ENCODE measurements at regions not wholly inside any gene's neighbourhood (a gene's known extent, or its start where the extent isn't known, plus 50 kb on each side); places are given as distances from the start of the nearest gene placed in this dataset.
"Not testable (repeated sequence)": the region's sequence is repeated elsewhere in the genome, so short reads cannot be mapped to it uniquely, and the experiment has no call there.

DNA sequence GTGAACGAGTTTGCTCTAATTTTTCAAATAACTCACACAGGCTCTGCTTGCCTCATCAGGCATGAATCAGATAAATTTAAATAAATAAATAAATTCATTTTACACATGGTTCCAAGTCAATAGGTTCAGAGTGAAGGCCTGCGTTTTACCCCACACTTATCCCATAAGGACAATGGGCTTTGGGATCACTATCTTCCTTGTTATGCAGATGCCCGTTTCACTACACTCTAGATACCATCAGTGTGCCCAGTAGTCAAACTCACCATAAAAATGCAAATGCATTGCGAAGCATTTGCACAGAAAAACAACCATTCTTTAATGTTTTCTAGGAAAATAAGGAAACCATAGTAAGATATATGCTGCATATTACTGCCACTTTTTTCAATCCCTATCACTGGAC lies 155.9 kb upstream of the CCDC196 start:
- no peak for DNase-seq (ENCODE audit: low spot score)
- Mint-ChIP-seq H3K27ac (ENCODE audit: unreplicated experiment) (no peak overlapping the region), H3K4me1 (ENCODE audit: low read depth) (no peaks in the 10 kb centered on the region), H3K36me3 (ENCODE audit: low read depth) (no peaks in the 10 kb centered on the region), H3K4me3 (ENCODE audit: unreplicated experiment) (no peak overlapping the region), H3K27me3 (ENCODE audit: low read depth) (peaks cover 6% of the 10 kb centered on the region), H3K9me3 (ENCODE audit: low read depth) (peaks cover 3% of the 10 kb centered on the region)
- TF ChIP-seq, protein P1, sequence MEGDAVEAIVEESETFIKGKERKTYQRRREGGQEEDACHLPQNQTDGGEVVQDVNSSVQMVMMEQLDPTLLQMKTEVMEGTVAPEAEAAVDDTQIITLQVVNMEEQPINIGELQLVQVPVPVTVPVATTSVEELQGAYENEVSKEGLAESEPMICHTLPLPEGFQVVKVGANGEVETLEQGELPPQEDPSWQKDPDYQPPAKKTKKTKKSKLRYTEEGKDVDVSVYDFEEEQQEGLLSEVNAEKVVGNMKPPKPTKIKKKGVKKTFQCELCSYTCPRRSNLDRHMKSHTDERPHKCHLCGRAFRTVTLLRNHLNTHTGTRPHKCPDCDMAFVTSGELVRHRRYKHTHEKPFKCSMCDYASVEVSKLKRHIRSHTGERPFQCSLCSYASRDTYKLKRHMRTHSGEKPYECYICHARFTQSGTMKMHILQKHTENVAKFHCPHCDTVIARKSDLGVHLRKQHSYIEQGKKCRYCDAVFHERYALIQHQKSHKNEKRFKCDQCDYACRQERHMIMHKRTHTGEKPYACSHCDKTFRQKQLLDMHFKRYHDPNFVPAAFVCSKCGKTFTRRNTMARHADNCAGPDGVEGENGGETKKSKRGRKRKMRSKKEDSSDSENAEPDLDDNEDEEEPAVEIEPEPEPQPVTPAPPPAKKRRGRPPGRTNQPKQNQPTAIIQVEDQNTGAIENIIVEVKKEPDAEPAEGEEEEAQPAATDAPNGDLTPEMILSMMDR (IDR thresholded peaks at IDR 0.05): no peak

GRCh38 chr14:66330916-66331315 lies 155.3 kb upstream of the CCDC196 start:
- H3K27me3 Mint-ChIP-seq (ENCODE audit: low read depth): peaks cover 3% of the 10 kb centered on the region
- no peak overlapping the region for H3K27ac Mint-ChIP-seq (ENCODE audit: unreplicated experiment)
- peaks cover 10% of the 10 kb centered on the region for H3K9me3 Mint-ChIP-seq (ENCODE audit: low read depth)
- DNase-seq (ENCODE audit: low spot score): no peak
- H3K4me3 Mint-ChIP-seq (ENCODE audit: unreplicated experiment): no peak overlapping the region
- H3K36me3 Mint-ChIP-seq (ENCODE audit: low read depth): no peaks in the 10 kb centered on the region
- TF ChIP-seq, protein P1 (IDR thresholded peaks at IDR 0.05): no peak
- H3K4me1 Mint-ChIP-seq (ENCODE audit: low read depth): no peaks in the 10 kb centered on the region

DNA sequence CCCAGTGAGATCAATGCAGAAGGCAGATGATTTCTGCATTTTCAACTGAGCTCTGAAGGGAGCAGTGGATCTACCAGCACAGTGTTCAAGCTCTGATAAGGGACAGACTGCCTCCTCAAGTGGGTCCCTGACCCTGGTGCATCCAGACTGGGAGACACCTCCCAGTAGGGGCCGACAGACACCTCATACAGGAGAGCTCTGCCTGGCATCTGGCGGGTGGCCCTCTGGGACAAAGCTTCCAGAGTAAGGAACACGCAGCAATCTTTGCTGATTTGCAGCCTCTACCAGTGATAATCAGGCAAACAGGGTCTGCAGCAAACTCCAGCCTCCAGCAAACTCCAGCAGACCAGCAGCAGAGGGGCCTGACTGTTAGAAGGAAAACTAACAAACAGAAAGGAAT lies 152.9 kb upstream of the CCDC196 start:
- not testable (repeated sequence) for H3K36me3 Mint-ChIP-seq (ENCODE audit: low read depth); H3K27ac Mint-ChIP-seq (ENCODE audit: unreplicated experiment); H3K4me3 Mint-ChIP-seq (ENCODE audit: unreplicated experiment); H3K4me1 Mint-ChIP-seq (ENCODE audit: low read depth); H3K27me3 Mint-ChIP-seq (ENCODE audit: low read depth)
- peaks cover 11% of the 10 kb centered on the region for H3K9me3 Mint-ChIP-seq (ENCODE audit: low read depth)
- peak; percentile 55 for DNase-seq (ENCODE audit: low spot score)

DNA sequence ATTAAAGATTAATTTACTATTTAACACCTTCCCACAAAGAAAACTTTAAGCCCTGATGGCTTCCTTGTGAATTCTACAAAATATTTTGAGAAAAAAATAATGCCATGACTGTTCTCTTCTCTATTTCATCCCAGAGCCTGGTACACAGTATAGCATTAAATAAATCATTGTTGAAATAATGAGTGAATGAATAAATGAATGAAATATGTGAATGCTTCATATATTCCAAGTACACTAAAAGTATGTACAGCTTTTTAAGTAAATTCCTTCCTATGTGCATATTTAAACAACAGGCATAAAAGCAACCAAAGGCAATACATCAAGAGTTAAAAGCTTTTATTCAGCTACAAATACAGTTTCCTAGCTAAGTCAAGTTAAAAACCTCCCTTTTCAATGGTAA lies 144.9 kb upstream of the CCDC196 start:
- DNase-seq (ENCODE audit: low spot score): no peak
- H3K4me1 Mint-ChIP-seq (ENCODE audit: low read depth): no peaks in the 10 kb centered on the region
- no peak overlapping the region for H3K4me3 Mint-ChIP-seq (ENCODE audit: unreplicated experiment)
- no peaks in the 10 kb centered on the region for H3K27me3 Mint-ChIP-seq (ENCODE audit: low read depth)
- H3K9me3 Mint-ChIP-seq (ENCODE audit: low read depth): no peaks in the 10 kb centered on the region
- no peak overlapping the region for H3K27ac Mint-ChIP-seq (ENCODE audit: unreplicated experiment)
- TF ChIP-seq, protein P1 (IDR thresholded peaks at IDR 0.05): no peak
- no peaks in the 10 kb centered on the region for H3K36me3 Mint-ChIP-seq (ENCODE audit: low read depth)

GRCh38 chr14:66345986-66346385 lies 140.2 kb upstream of the CCDC196 start:
- H3K9me3 Mint-ChIP-seq (ENCODE audit: low read depth): peaks cover 17% of the 10 kb centered on the region
- no peak overlapping the region for H3K27ac Mint-ChIP-seq (ENCODE audit: unreplicated experiment)
- no peaks in the 10 kb centered on the region for H3K4me1 Mint-ChIP-seq (ENCODE audit: low read depth)
- H3K27me3 Mint-ChIP-seq (ENCODE audit: low read depth): peaks cover 4% of the 10 kb centered on the region
- no peak for DNase-seq (ENCODE audit: low spot score)
- H3K4me3 Mint-ChIP-seq (ENCODE audit: unreplicated experiment): no peak overlapping the region
- TF ChIP-seq, protein P1 (IDR thresholded peaks at IDR 0.05): no peak
- H3K36me3 Mint-ChIP-seq (ENCODE audit: low read depth): no peaks in the 10 kb centered on the region

GRCh38 chr14:66351310-66351709 lies 134.9 kb upstream of the CCDC196 start:
- H3K4me3 Mint-ChIP-seq (ENCODE audit: unreplicated experiment): no peak overlapping the region
- H3K4me1 Mint-ChIP-seq (ENCODE audit: low read depth): no peaks in the 10 kb centered on the region
- H3K9me3 Mint-ChIP-seq (ENCODE audit: low read depth): peaks cover 35% of the 10 kb centered on the region
- DNase-seq (ENCODE audit: low spot score): no peak
- H3K27ac Mint-ChIP-seq (ENCODE audit: unreplicated experiment): no peak overlapping the region
- H3K27me3 Mint-ChIP-seq (ENCODE audit: low read depth): peaks cover 9% of the 10 kb centered on the region
- H3K36me3 Mint-ChIP-seq (ENCODE audit: low read depth): no peaks in the 10 kb centered on the region
- TF ChIP-seq, protein P1 (IDR thresholded peaks at IDR 0.05): no peak

Data from chondrocyte (in vitro differentiated cells).